ENCODE measurements at regions not wholly inside any gene's neighbourhood (a gene's known extent, or its start where the extent isn't known, plus 50 kb on each side); places are given as distances from the start of the nearest gene placed in this dataset.
"Not testable (repeated sequence)": the region's sequence is repeated elsewhere in the genome, so short reads cannot be mapped to it uniquely, and the experiment has no call there.

- Histone ChIP-seq H3F3A (ENCODE audit: low read depth) (no peaks in the 10 kb centered on the region), H3K36me3 (ENCODE audit: insufficient read depth, low read length) (no peaks in the 10 kb centered on the region), H3K79me2 (ENCODE audit: insufficient read depth, low read length) (no peaks in the 10 kb centered on the region), H2AFZ (ENCODE audit: low read length) (no peak overlapping the region), H3K27me3 (ENCODE audit: insufficient read depth, low read length, poor library complexity, severe bottlenecking) (no peaks in the 10 kb centered on the region), H3K9me2 (replicated peaks; ENCODE audit: low read depth, low read length) (no peaks in the 10 kb centered on the region), H3K9me3 (ENCODE audit: insufficient read depth, low read depth, low read length) (no peaks in the 10 kb centered on the region), H3K4me2 (ENCODE audit: low read depth, low read length, poor library complexity, severe bottlenecking) (no peak overlapping the region), H4K20me1 (ENCODE audit: insufficient read depth, low read length, poor library complexity, severe bottlenecking) (no peaks in the 10 kb centered on the region), H3K9ac (ENCODE audit: low read depth, low read length, poor library complexity, severe bottlenecking) (no peak overlapping the region), H3K4me1 (ENCODE audit: insufficient read depth, low read length, poor library complexity, severe bottlenecking) (peaks cover 13% of the 10 kb centered on the region), H3K4me3 (ENCODE audit: low read length, poor library complexity, severe bottlenecking) (no peak overlapping the region)
- TF ChIP-seq EZH2phosphoT487 (IDR thresholded peaks at IDR 0.05; ENCODE audit: borderline replicate concordance): no peak
- TF ChIP-seq CTCF (conservative IDR thresholded peaks at IDR 0.05; ENCODE audit: low read length): no peak
Measured at GRCh38 chr17:64729201-64729600, 67.1 kb upstream of the SMURF2 start.

- no peaks in the 10 kb centered on the region for H3F3A ChIP-seq (ENCODE audit: low read depth)
- H3K4me2 ChIP-seq (ENCODE audit: low read depth, low read length, poor library complexity, severe bottlenecking): no peak overlapping the region
- no peak for TF ChIP-seq EZH2phosphoT487 (IDR thresholded peaks at IDR 0.05; ENCODE audit: borderline replicate concordance)
- TF ChIP-seq CTCF (conservative IDR thresholded peaks at IDR 0.05; ENCODE audit: low read length): no peak
- no peaks in the 10 kb centered on the region for H3K9me3 ChIP-seq (ENCODE audit: insufficient read depth, low read depth, low read length)
- H3K4me3 ChIP-seq (ENCODE audit: low read length, poor library complexity, severe bottlenecking): no peak overlapping the region
- no peaks in the 10 kb centered on the region for H3K36me3 ChIP-seq (ENCODE audit: insufficient read depth, low read length)
- H3K4me1 ChIP-seq (ENCODE audit: insufficient read depth, low read length, poor library complexity, severe bottlenecking): peaks cover 15% of the 10 kb centered on the region
- H4K20me1 ChIP-seq (ENCODE audit: insufficient read depth, low read length, poor library complexity, severe bottlenecking): no peaks in the 10 kb centered on the region
- H2AFZ ChIP-seq (ENCODE audit: low read length): no peak overlapping the region
- H3K9ac ChIP-seq (ENCODE audit: low read depth, low read length, poor library complexity, severe bottlenecking): no peak overlapping the region
- no peaks in the 10 kb centered on the region for H3K9me2 ChIP-seq (replicated peaks; ENCODE audit: low read depth, low read length)
- H3K27me3 ChIP-seq (ENCODE audit: insufficient read depth, low read length, poor library complexity, severe bottlenecking): no peaks in the 10 kb centered on the region
- no peaks in the 10 kb centered on the region for H3K79me2 ChIP-seq (ENCODE audit: insufficient read depth, low read length)
Measured at GRCh38 chr17:64728041-64728695, 66.1 kb upstream of the SMURF2 start.

- not testable (repeated sequence) for H3F3A ChIP-seq (ENCODE audit: low read depth); H3K36me3 ChIP-seq (ENCODE audit: insufficient read depth, low read length)
Measured at GRCh38 chr17:64726025-64726424, 63.9 kb upstream of the SMURF2 start.

GRCh38 chr17:64724246-64724645 is 62.1 kb upstream of the SMURF2 start:
- not testable (repeated sequence) for H3K4me3 ChIP-seq (ENCODE audit: low read length, poor library complexity, severe bottlenecking); H3K36me3 ChIP-seq (ENCODE audit: insufficient read depth, low read length); H3K9ac ChIP-seq (ENCODE audit: low read depth, low read length, poor library complexity, severe bottlenecking); H3F3A ChIP-seq (ENCODE audit: low read depth); H3K27me3 ChIP-seq (ENCODE audit: insufficient read depth, low read length, poor library complexity, severe bottlenecking); H3K9me3 ChIP-seq (ENCODE audit: insufficient read depth, low read depth, low read length); H4K20me1 ChIP-seq (ENCODE audit: insufficient read depth, low read length, poor library complexity, severe bottlenecking); H3K79me2 ChIP-seq (ENCODE audit: insufficient read depth, low read length); H3K9me2 ChIP-seq (replicated peaks; ENCODE audit: low read depth, low read length)
- H3K4me2 ChIP-seq (ENCODE audit: low read depth, low read length, poor library complexity, severe bottlenecking): peak overlapping the region; percentile 24
- peak overlapping the region; percentile 21; the same call in 1 of the 2 replicates for H2AFZ ChIP-seq (ENCODE audit: low read length)
- peaks cover 11% of the 10 kb centered on the region for H3K4me1 ChIP-seq (ENCODE audit: insufficient read depth, low read length, poor library complexity, severe bottlenecking)

More at GRCh38 chr17:64726025-64726424, 63.9 kb upstream of the SMURF2 start:
- not testable (repeated sequence) for H3K9me2 ChIP-seq (replicated peaks; ENCODE audit: low read depth, low read length); H3K4me2 ChIP-seq (ENCODE audit: low read depth, low read length, poor library complexity, severe bottlenecking); H3K9me3 ChIP-seq (ENCODE audit: insufficient read depth, low read depth, low read length); H3K79me2 ChIP-seq (ENCODE audit: insufficient read depth, low read length); H3K4me3 ChIP-seq (ENCODE audit: low read length, poor library complexity, severe bottlenecking); H3K27me3 ChIP-seq (ENCODE audit: insufficient read depth, low read length, poor library complexity, severe bottlenecking); H2AFZ ChIP-seq (ENCODE audit: low read length); H3K9ac ChIP-seq (ENCODE audit: low read depth, low read length, poor library complexity, severe bottlenecking); H4K20me1 ChIP-seq (ENCODE audit: insufficient read depth, low read length, poor library complexity, severe bottlenecking)
- H3K4me1 ChIP-seq (ENCODE audit: insufficient read depth, low read length, poor library complexity, severe bottlenecking): peaks cover 11% of the 10 kb centered on the region

All from Loucy (cell line).